G401.6 (cell line): ENCODE measurements at regions not wholly inside any gene's neighbourhood (a gene's known extent, or its start where the extent isn't known, plus 50 kb on each side); places are given as distances from the start of the nearest gene placed in this dataset.

ENCODE experiments used
- FAIRE-seq: peaks from 2 replicates; lab custom pipeline; 2012; peaks lifted over from hg19 to GRCh38; lab: Jason Lieb, UNC

DNA sequence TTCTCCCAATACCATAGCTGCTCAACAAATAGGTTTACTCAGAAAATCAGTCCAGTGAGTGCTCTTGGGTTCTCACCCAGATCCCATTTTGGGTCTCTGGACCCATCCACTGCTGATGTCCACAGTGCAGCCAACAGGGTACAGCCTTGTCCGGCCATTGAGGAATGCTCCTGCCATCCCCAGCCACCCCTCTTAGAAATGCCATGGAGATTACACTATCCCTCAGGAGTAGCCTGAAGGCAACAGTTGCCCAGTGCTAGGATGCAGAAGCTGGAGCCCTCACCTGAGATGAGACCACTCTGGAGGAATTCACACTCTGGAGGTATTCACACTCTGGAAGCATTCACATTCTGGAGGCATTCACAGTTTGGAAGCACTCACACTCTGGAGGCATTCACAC is 958.8 kb upstream of the TMEM132C start:
- no peak for FAIRE-seq

DNA sequence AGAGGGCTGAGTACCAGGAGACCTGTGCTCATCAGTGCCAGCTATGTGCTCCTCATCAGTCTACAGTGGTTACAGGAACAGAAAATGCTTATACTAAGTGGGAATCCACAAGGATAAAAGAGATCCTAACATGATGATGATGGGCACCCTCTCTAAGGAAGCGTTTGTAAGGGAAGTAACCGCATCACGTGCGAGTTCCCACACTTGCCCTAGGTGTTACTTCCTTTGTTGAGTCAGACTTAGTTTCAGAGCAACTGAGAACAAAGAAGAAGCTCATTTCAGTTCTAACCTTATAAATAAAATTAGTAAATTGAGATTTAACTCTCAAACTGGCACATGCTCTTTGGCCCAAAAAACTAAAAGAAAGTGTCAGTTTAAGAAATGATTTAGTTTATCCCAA is 956.4 kb upstream of the TMEM132C start:
- FAIRE-seq: no peak

DNA sequence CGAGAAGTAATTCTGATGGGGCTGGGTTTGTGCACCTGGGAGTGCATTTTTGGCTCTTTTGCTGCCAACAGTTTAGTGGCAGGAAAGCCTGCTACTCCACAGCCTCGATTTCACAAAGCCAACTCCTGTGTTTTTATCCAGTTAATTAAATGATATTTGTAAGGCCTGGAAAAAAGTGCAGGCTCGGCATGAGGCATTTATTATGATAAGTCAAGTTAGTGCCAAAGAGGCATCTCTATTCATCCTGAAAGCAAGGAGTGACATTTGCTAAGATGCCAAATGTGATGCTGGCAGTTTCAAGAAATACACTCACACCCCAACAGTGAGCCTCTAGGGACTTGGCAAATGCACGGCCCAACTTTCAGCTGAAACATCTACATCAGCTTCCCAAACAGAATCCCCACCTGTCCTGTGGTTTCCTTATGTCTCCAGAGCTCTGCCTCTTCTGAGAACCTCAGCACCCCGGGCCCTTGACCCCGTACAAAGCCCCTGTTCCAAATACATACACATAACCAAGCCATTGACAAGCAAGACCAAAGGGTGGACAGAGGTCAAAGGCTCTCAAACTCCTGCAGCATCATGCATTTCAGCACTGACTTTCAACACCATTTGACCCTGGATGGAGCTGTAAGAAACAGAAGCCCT is 955.1 kb upstream of the TMEM132C start:
- FAIRE-seq: no peak

DNA sequence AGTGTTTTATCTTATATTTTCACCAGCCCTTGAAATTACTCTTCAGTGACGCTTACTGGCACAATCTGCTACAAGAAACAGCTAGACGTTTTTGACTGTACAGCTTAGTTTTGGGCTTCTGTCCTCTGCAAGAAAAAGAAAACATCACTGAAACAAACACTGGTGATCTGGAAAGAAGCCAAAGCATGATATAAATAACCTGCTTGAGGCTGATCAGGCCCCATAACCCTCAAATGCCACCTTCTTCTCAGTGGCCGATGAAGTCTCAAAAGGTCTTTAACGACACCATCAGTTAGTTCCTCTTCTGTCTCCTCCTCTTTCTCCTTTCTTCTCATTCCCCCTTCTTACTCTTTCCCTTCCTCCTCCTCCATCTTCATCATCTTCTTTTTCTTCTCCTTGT is 942.3 kb upstream of the TMEM132C start:
- no peak for FAIRE-seq

DNA sequence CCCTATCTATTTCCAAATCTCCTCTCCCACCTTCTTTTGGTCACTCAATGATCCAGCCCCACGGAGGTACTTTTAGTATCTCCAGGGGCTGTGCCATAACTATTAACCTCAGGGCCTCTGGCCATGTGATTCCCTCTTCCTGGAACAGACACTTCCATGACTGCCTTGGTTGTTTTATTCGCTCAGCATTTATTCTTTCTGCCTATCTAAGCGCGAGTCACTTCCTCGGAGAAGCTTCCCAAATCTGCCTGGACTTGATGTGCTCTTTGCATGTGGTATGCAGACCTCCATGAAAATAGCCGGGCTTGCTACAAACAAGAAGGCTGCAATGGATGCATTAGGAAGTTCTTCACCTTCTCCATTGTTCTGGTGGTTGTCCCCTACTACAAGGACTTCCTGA is 939.0 kb upstream of the TMEM132C start:
- no peak for FAIRE-seq

DNA sequence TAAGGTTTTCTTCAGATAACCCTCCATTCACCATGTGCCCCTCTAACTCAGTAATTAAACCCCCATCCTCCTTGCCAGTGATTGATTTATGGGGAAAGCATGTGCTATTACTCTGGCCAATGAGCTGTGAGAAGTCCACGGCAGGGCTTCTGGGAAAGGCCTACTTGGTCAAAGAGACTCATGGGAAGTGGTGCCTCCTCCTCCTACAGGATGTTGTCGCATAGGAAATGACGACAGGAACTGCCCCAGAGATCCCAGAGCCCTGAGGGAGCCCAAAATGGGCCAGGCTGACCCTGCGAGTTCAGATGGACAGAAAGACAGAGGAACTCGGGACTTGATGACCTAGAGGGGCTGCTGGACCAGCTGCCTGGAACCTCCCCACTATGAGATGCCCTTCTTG is 938.1 kb upstream of the TMEM132C start:
- FAIRE-seq: no peak

DNA sequence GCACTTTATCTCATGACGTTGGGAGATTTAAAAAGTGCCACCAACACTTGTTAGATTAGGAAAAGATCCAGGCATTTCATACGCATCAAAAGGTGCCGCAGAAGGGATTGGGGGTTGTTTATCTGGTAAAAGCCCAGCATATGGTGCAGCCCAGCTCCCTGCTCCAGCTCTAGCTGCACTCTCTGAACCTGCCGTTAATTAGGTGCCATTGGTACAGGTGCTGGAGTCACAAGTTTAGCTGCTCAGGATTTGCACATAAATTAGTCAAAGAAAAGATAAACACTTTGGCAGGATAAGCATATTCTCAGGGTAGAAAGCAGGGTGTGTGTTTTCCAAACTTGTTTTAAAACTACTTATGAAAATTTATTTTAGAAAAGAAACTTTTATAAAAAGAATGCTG is 932.6 kb upstream of the TMEM132C start:
- FAIRE-seq: no peak

DNA sequence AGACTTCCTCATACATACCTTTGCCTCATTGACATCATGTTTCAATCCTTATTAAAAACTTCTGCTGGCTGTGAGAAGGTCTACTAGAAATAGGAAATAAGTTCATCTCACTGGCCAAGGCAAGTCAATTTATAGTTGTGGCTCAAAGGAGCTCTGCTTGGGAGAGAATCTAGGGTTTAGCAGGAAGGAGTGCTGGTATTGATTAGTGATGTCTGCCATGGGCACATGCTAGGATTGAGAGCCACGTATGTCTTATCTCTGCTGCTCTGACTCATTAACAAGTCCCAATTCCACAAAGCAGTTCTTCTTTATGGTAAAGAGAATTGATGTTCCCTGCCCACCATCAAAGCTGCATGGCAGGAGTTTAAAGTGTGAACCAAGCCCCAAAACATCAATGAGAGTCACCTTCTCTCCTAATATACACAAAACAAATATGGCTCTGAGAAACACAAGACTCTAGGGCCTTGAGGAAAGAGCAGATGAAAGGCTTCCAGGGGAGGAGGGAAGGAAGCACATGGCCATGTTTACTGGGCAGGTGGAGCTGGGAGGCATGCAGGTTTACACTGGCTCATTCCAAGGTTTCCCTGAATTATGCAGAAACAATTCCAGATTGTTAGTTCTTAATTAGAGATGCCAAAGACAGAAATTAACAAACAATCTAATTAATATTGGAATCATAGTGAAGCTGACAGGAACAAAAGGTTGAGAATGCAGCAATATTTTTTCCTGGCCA is 931.9 kb upstream of the TMEM132C start:
- no peak for FAIRE-seq

DNA sequence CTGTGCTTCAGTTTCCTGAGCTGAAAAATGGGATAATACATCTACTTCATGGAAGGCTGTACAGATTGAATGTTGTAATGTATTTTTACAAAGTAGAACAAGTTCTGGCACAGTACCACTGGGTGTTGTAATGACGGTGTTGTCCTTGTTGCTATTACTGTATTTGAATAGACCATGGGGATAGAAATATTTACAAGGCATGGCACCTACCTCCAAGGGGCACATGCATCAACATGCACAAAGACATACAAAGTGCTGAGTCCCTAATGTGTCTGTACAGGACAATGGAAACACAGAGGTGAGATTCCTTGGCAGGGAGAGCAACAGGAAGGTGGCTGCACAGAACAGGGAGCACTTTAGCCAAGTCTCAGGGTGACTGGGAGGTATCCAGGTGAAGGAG is 930.6 kb upstream of the TMEM132C start:
- no peak for FAIRE-seq

DNA sequence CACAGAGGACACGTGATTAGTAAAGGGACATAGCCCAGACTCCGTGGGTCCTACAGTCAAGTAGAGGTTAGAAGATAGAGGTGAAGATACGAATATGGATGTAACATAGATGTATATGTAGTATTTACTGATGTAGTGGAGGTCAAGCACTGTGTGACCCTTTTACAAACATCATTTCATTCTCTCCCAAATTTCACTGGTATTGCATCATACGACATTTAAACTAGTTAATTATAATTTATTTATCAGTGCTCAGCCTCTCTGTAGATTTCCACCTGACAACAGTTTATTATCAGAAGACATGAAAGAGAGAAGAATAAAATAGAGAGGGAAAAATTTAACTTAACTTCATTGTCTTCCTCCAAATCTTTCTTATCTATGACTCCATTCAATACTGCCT is 927.9 kb upstream of the TMEM132C start:
- no peak for FAIRE-seq

DNA sequence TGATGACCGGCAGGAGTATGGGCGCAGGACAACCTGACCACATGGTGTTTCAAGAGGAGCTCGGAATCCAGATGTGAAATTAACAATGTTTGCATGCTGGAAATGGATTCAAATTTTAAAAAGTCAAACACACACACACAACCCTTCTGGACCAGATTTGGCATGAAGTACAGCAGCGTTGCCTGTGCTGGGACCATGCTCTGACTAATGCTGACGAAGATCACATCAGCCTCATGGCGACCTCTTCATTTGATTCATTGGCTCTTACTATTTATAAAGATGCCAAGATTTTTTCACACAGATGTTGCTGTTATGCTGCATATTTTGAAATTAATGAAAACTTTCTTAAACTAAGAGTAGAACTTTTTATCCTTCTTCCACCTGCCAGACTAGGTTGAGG is 926.6 kb upstream of the TMEM132C start:
- no peak for FAIRE-seq

DNA sequence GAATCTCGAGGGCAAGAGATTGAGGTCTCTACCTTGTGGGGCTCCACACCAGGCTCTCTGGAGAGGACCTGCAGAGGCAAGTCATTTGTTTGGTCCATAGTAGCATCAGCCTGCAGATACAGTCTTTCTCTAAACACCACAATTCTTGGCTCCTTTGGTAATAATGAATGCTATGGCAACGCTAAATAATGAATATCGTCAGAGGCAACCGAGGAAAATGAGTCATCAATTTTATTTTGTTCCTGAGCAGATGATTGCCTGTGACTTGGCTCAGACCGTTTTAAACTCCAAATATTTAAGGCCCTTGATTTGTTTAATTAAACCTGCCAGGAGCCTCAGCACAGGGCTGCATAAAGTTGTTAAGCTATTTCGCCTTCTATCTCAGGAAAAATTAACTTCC is 924.1 kb upstream of the TMEM132C start:
- FAIRE-seq: no peak

DNA sequence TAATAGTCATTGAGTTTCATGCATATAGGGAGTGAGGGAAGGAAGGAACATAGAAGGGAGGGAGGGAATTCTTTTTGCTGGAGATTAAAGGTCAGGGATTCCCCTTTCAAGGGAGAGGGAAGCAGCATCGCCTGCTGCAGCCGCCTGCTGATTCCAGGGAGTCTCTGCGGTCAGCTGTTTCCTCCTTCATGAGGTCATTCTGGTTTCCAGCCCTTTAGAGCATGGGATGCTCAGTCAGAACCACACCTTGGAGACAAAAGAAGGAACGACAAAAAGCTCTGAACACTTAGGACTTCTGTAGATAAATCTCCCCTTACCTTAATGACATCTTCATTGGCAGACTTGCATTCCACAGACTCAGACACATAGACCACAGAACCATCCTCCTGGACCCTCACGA is 923.0 kb upstream of the TMEM132C start:
- FAIRE-seq: no peak

DNA sequence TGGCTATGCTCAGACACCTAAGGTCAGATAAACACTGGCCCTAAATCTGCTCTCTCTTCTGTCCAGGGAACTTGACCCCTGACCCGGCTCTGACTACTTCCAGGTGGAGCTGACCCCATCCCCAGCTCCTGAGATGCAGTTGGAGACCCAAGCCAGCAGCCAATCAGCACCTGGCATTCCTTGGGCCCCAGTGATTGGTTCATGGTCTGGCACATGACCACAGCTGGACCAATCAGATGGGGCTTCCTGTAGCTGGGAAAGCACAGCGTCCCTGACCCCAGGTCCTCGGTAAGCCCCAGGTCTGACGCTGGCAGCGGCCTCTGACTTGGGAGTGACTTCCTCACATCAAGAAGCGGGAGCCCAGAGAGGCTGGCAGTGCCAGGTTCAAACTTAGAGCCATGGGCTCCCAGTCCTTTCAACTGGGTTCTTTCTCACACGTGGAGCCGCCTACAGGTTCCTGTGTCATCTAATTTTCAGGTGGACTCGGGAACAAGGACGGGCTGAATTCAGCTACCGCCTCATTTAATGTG is 915.4 kb upstream of the TMEM132C start:
- no peak for FAIRE-seq

DNA sequence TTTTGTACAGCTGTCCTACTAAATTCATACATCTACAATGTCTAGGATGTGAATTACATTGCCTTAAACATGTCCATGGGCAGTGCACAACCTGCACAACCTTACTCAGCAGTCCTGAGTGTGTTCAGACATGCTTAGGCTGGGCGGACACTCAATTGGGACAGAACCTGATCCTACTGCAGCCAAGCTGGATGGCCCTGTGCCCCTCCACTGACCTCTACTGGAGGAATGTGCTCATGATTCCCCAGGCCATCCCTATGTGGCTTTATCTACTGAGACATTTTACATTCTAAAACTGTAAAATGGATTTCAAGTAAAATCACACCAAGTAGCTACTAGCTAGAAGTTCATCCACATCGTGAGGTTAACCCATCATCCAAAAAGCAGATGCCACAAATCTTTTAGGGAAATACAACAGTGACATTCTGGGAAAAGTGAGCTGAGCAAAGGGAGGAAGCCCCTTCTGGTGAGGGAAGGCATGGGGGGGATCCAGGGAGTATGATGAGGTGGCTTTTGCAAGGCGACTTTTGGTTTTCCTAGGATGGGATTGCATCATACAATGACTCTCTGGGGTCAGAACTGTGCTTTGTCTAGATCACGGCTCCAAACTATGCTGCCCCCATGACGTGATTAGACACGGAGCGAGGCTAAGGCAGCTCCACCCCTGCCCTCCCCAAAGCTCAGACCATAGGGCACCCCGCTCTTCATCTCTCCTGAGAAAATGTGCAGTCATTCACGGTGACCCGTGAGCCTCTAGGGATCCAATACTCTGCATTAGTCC is 911.7 kb upstream of the TMEM132C start:
- FAIRE-seq: no peak

DNA sequence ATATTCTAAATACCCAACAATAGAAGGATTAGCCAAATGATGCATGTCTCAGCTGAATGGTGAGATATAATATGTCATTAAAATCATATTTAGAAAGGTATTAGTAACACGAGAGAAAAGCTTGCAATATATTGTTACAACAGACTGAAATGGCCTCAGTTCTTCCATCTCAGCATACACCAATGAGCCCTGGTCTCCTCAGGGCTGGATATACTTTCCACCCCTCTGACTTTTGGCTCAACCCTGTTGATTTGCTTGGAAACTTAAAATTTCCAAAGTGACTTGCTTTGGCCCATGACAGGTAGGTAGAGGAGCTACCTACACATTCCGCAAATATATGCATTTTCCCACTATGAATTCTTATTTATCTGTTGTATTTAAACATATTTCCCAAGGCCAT is 908.1 kb upstream of the TMEM132C start:
- no peak for FAIRE-seq

DNA sequence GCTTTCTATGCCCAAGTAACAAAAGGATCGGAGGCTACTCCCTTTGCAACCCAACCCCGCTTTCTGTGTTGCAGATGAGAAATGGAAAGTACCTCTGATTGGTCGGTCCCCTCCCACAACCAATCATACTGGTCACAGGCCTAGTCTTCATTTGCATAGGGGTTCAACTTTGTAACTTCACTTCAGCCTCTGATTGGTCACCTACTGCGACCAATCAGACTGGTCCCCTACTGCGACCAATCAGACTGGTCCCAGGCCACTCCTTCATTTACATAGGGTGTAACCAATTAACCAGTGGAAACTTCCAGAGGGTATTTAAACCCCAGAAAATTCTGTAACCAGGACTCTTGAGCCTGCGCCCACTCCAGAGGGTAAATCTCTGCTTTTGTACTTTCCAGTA is 906.4 kb upstream of the TMEM132C start:
- no peak for FAIRE-seq

DNA sequence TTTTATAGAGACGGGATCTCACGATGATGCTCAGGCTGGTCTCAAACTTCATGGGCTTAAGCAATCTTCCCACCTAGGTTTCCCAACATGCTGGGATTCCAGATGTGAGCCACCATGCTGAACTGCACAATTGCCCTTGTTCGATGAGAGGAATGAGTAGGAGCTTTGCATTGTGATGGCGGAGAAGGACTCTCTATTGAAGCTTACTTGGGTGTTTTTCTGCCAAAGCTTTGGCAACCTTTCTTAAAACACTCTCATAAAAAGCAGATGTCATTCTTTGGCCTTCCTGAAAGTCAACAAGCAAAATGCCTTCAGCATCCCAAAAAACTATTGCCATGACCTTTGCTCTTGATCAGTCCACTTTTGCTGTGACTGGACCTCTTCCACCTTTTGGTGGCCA is 904.8 kb upstream of the TMEM132C start:
- no peak for FAIRE-seq

DNA sequence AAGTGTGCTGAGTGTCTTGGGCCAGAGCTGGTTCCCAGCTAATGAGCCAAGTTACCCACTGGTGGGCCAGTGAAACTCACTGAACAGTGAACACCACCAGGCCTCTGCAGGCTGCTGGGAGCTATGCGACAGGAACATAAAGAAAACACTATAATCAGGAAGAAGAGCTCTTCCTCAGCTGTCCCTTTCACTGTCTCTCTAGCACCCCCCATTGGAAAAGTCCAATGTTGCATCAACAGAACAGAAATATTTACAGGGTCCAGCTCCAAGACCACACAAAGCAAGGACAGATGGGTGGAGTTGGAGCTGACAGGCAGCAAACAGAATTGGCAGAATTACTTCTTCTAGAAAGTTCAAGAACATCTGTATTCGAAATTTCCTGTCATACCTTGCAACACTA is 903.6 kb upstream of the TMEM132C start:
- FAIRE-seq: no peak

DNA sequence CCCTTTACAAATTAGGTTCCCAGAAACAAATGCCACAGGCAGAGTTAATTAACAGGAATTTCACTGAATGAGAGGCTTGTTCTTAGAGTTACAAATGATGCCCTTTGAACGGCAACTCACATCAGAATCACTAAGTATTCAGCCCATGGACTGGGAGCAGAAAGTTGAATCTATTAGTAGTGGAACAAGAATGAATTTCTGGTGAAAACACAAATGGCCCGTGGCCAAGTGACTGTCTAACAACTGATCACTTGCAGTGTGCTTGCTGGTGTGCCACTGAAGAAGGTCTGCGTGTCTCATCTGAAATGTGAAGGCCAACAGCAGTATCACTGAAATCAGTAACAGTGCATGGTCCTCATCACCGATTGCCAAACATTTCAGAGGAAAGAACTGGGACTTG is 893.4 kb upstream of the TMEM132C start:
- no peak for FAIRE-seq

DNA sequence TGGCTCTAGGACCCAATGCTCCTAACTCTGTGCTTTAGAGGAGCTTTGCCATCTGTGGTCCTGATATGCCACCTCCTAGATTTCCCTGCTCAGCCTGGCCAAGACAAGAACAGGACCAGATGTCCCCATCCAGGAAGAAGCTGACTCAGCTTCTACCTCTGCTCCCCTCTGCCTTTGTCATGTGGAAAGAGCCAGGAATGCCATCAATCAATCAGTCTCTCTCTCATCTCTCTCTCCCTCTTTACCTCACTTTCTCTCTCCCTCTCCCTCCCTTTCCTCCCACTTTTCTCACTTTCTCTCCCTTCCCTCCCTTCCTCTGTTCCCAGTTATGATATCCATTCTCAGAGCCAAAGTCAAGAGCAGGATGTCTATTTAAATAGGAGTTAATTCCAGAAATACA is 892.5 kb upstream of the TMEM132C start:
- FAIRE-seq: no peak

DNA sequence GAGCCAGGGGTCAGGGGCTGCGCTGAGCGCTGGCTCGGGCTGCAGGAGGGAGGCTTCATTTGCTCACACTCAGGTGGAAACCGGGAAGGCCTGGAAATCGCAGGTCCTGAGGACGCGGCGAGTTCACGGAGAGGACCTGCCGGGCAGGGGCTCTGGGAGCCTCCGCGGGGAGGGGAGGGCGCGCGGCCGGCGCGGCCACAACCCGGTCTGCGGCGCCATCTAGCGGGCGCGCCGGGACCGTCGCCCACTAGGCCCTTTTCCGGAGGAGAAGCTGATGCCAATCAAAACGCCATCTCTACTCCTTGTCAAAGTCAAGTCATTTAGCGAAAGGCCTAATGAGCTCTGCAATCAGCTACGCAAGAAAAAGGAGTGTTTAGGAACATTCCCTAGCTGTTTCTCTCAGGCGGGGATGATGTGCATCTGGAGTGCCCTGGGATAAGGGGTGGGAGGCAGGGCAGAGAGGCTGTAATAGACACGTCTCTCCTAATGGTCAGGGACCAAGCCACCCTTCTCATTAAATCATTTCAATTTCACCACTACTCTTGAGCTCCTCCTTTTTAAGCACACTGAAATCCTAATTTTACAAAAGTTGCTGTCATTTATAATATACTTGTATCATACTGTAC is 885.8 kb upstream of the TMEM132C start:
- FAIRE-seq: no peak

DNA sequence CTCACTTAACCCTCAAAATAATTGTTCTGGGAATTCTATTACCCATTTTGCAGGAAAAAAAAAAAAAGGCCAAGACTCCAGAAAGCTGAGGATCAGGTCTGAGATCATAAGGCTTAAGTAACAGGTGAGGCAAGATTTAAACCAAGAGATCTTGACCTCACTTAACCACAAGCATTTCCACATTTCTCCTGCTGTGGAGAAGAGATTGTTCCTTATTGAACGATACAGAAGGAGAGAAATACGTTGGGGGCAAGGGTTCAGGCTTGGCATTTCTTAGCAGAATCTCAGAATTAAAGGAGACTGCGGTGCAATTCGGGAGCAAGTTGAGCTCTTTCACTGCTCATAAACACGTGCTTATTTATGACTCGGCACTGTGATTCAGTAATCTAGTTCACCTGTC is 885.3 kb upstream of the TMEM132C start:
- FAIRE-seq: no peak
